ENCODE measurements at regions not wholly inside any gene's neighbourhood (a gene's known extent, or its start where the extent isn't known, plus 50 kb on each side); places are given as distances from the start of the nearest gene placed in this dataset.

DNA sequence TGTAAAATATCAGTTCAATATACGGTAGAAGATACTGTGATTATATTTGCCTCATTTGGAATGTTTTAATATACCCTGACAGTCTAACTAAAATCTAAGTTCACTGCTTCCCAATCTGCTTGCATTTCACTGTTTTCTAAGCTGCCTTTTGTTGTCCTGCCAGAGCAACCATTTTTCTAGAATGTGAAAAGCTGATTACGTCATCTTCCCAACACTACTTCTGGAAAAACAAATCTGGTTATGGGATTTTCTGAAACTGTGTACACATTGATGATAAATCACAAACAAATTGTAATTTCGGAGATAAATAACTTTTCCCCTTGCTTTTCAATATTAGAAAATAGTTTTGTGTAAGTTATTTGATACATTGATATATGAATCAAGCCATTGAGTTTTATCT is 1529.0 kb downstream of the CDH11 start:
- no peak overlapping the region for H3K27ac ChIP-seq (ENCODE audit: low read length)
- TF ChIP-seq, protein P1, sequence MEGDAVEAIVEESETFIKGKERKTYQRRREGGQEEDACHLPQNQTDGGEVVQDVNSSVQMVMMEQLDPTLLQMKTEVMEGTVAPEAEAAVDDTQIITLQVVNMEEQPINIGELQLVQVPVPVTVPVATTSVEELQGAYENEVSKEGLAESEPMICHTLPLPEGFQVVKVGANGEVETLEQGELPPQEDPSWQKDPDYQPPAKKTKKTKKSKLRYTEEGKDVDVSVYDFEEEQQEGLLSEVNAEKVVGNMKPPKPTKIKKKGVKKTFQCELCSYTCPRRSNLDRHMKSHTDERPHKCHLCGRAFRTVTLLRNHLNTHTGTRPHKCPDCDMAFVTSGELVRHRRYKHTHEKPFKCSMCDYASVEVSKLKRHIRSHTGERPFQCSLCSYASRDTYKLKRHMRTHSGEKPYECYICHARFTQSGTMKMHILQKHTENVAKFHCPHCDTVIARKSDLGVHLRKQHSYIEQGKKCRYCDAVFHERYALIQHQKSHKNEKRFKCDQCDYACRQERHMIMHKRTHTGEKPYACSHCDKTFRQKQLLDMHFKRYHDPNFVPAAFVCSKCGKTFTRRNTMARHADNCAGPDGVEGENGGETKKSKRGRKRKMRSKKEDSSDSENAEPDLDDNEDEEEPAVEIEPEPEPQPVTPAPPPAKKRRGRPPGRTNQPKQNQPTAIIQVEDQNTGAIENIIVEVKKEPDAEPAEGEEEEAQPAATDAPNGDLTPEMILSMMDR (IDR thresholded peaks at IDR 0.05), result no peak
- TF ChIP-seq SIN3A (IDR thresholded peaks at IDR 0.05; ENCODE audit: borderline replicate concordance, insufficient read depth, low read depth, low read length) (no peak), TCF7L2 (IDR thresholded peaks at IDR 0.05; ENCODE audit: low read depth, low read length) (no peak), POLR2AphosphoS5 (IDR thresholded peaks at IDR 0.05; ENCODE audit: low read depth, low read length) (no peak)
- TF ChIP-seq, protein P2, sequence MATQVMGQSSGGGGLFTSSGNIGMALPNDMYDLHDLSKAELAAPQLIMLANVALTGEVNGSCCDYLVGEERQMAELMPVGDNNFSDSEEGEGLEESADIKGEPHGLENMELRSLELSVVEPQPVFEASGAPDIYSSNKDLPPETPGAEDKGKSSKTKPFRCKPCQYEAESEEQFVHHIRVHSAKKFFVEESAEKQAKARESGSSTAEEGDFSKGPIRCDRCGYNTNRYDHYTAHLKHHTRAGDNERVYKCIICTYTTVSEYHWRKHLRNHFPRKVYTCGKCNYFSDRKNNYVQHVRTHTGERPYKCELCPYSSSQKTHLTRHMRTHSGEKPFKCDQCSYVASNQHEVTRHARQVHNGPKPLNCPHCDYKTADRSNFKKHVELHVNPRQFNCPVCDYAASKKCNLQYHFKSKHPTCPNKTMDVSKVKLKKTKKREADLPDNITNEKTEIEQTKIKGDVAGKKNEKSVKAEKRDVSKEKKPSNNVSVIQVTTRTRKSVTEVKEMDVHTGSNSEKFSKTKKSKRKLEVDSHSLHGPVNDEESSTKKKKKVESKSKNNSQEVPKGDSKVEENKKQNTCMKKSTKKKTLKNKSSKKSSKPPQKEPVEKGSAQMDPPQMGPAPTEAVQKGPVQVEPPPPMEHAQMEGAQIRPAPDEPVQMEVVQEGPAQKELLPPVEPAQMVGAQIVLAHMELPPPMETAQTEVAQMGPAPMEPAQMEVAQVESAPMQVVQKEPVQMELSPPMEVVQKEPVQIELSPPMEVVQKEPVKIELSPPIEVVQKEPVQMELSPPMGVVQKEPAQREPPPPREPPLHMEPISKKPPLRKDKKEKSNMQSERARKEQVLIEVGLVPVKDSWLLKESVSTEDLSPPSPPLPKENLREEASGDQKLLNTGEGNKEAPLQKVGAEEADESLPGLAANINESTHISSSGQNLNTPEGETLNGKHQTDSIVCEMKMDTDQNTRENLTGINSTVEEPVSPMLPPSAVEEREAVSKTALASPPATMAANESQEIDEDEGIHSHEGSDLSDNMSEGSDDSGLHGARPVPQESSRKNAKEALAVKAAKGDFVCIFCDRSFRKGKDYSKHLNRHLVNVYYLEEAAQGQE (IDR thresholded peaks at IDR 0.05; ENCODE audit: insufficient read depth in 1 of 2, low read depth in 2 of 2, low read length in 1 of 2), result no peak
- H3K4me1 ChIP-seq (ENCODE audit: control insufficient read depth, insufficient read depth, low read length), result no peaks in the 10 kb centered on the region
- intact Hi-C loops (cut with micrococcal nuclease; ENCODE audit: unreplicated experiment) (no loop called here), in situ Hi-C loops (cut with HindIII; ENCODE audit: low pct_unique_long_range_greater_than_20kb, low sequenced_read_pairs) (no loop called here)
- no peaks in the 10 kb centered on the region for H3K36me3 ChIP-seq (ENCODE audit: control insufficient read depth, insufficient read depth, low read length)
- no peaks in the 10 kb centered on the region for H3K27me3 ChIP-seq (ENCODE audit: control insufficient read depth, insufficient read depth, low read length)
- BruUV-seq (replicated peaks), result no TSS peak
- POLR2A ChIA-PET, result no interaction called here
- CTCF ChIA-PET, result no interaction called here
- H3K4me3 ChIP-seq (ENCODE audit: low read depth in 2 of 2, low read length in 2 of 2), result no peak overlapping the region
- DNase-seq (ENCODE audit: low read depth, low spot score) (no peak), ATAC-seq (no peak)
- H3K9me3 ChIP-seq (ENCODE audit: control insufficient read depth, insufficient read depth, low read depth, low read length), result no peaks in the 10 kb centered on the region

DNA sequence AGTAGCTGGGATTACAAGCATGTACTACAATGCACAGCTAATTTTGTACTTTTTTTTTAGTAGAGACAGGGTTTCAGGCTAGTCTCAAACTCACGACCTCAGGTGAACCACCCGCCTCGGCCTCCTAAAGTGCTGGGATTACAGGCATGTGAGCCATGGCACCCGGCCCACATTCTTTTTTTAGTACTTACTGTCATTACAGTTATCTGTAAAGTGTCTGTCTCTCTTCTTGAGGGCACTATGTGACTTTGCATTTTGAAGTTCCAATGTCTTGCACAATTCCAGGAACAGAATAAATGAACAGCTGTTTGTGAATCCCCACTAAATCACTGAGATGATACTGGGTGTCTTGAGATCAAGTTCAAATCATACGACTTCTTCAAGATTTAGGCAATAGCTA is 1540.3 kb downstream of the CDH11 start:
- TF ChIP-seq SIN3A (IDR thresholded peaks at IDR 0.05; ENCODE audit: borderline replicate concordance, insufficient read depth, low read depth, low read length) (no peak), TCF7L2 (IDR thresholded peaks at IDR 0.05; ENCODE audit: low read depth, low read length) (no peak), POLR2AphosphoS5 (IDR thresholded peaks at IDR 0.05; ENCODE audit: low read depth, low read length) (no peak)
- TF ChIP-seq, protein P1 (IDR thresholded peaks at IDR 0.05), result no peak
- TF ChIP-seq, protein P2 (IDR thresholded peaks at IDR 0.05; ENCODE audit: insufficient read depth in 1 of 2, low read depth in 2 of 2, low read length in 1 of 2), result no peak
- DNase-seq (ENCODE audit: low read depth, low spot score), result no peak
- intact Hi-C loops (cut with micrococcal nuclease; ENCODE audit: unreplicated experiment) (no loop called here), in situ Hi-C loops (cut with HindIII; ENCODE audit: low pct_unique_long_range_greater_than_20kb, low sequenced_read_pairs) (no loop called here)
- Histone ChIP-seq H3K36me3 (ENCODE audit: control insufficient read depth, insufficient read depth, low read length) (no peaks in the 10 kb centered on the region), H3K9me3 (ENCODE audit: control insufficient read depth, insufficient read depth, low read depth, low read length) (no peaks in the 10 kb centered on the region), H3K27ac (ENCODE audit: low read length) (no peak overlapping the region), H3K4me3 (ENCODE audit: low read depth in 2 of 2, low read length in 2 of 2) (no peak overlapping the region), H3K27me3 (ENCODE audit: control insufficient read depth, insufficient read depth, low read length) (no peaks in the 10 kb centered on the region), H3K4me1 (ENCODE audit: control insufficient read depth, insufficient read depth, low read length) (no peaks in the 10 kb centered on the region)
- ChIA-PET CTCF (no interaction called here), POLR2A (no interaction called here)
- no peak for ATAC-seq
- BruUV-seq (replicated peaks), result no TSS peak
